Fibroblast of villous mesenchyme (primary cell): ENCODE measurements at regions not wholly inside any gene's neighbourhood (a gene's known extent, or its start where the extent isn't known, plus 50 kb on each side); places are given as distances from the start of the nearest gene placed in this dataset.
A peak's percentile ranks its signal among the peaks of the same experiment; 100 is the strongest.

Experiments used
- DNase-seq: peaks from one replicate; pipeline ENCODE4 v3.0.0-alpha.2; 2010; ENCODE audit warnings: low read depth
- H3K4me3 ChIP-seq: 2 replicates; pipeline ENCODE4 v1.5.1; 2011; ENCODE audit warnings: low read depth, mild to moderate bottlenecking, low read length
- CTCF ChIP-seq: IDR thresholded peaks from 2 replicates; pipeline ENCODE4 v1.5.1; 2012; ENCODE audit warnings: low read depth, mild to moderate bottlenecking, low read length; ENCODE audit not compliant: insufficient read depth

DNA sequence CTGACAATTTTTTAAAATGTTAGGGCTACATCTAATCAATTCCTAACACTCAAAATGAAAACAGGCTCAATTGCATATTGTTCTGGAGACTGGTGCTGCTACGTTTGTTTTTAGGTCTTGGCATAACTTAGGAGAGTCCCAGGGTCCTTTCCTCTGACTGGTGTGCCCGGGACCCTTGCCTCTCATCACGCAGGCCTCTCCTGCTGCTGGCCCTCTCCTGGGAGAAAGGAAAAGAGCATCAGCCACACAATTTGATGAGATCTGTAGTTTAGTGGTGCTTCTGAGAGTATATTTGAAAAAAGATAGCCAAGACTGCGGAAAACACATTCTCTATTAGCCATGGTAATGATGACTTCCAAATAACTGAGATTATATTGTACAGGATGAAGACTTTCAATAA lies 380.0 kb downstream of the KLF12 start:
- no peak for TF ChIP-seq CTCF
- H3K4me3 ChIP-seq: no peak overlapping the region
- DNase-seq: no peak

GRCh38 chr13:73751290-73751689 lies 382.9 kb downstream of the KLF12 start:
- no peak for DNase-seq
- no peak for TF ChIP-seq CTCF
- H3K4me3 ChIP-seq: no peak overlapping the region

DNA sequence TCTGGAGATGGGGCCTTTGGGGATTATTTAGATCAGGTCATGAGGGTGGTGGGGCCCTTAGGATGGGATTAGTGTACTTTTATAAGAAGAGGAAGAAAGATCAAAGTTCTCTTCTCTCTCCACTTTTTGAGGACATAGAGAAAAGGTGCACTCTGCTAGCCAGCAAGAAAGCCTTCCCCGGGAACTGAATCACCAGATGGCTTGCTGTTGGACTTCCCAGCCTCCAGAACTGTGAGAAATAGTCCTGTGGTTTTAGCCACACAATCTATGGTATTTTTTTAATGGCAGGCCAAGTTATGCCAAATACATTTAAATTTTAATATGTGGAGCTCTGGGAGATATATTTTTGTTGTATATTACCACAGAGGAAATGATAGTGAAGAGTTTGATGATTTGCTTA lies 385.8 kb downstream of the KLF12 start:
- no peak overlapping the region for H3K4me3 ChIP-seq
- no peak for TF ChIP-seq CTCF
- DNase-seq: no peak

DNA sequence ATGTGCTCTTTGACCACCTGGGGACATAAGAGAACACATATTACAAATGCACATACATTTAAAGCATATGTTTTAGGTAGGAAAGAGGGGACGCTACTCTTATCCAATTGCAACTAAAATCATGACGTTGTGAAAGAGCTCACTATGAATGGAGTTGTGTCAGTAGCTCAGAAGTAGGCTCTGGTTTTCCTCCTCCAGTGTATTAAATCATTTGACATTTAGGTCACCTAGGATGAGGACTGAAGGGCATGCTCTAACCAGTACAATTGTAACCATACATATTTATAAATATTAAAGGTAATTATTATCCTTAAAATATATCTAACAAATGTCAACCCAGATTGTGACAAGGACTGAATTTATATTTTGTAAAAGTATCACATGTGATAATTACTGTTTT lies 389.0 kb downstream of the KLF12 start:
- no peak for DNase-seq
- no peak overlapping the region for H3K4me3 ChIP-seq
- TF ChIP-seq CTCF: no peak

DNA sequence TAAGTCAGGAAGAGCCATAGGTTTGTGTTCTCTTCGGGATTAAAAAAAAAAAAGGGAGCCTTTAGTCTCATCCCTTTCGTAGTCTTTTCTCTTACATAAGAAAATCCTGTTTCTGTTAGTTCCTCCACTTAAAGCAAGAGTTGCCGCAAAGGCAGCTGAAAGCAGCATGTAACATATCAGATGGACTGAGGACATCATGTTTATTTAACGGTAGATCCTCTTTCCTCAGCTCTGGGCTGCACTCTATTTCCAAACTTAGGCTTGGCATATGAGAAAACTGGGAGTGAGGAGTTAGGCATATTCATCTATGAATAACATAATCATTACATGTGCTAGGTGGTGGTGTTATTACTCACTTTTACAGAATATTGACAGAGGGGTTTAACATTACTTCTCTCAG lies 391.2 kb downstream of the KLF12 start:
- no peak for DNase-seq
- no peak for TF ChIP-seq CTCF
- no peak overlapping the region for H3K4me3 ChIP-seq

GRCh38 chr13:73741742-73742141 lies 392.5 kb downstream of the KLF12 start:
- no peak for TF ChIP-seq CTCF
- no peak for DNase-seq
- no peak overlapping the region for H3K4me3 ChIP-seq

GRCh38 chr13:73741111-73741510 lies 393.1 kb downstream of the KLF12 start:
- DNase-seq: no peak
- TF ChIP-seq CTCF: no peak
- H3K4me3 ChIP-seq: peak overlapping the region; percentile 9
